Endothelial cell of umbilical vein (primary cell): ENCODE measurements at regions not wholly inside any gene's neighbourhood (a gene's known extent, or its start where the extent isn't known, plus 50 kb on each side); places are given as distances from the start of the nearest gene placed in this dataset.

Source experiments
- POLR2A ChIP-seq: IDR thresholded peaks from 2 replicates; pipeline ENCODE4 v1.6.1; 2012; ENCODE audit warnings: low read depth, mild to moderate bottlenecking, control low read depth, low read length
- POLR2AphosphoS5 ChIP-seq: IDR thresholded peaks from 2 replicates; pipeline ENCODE4 v1.6.1; 2012; ENCODE audit warnings: low read depth, mild to moderate bottlenecking, control low read depth, low read length, moderate library complexity; ENCODE audit not compliant: insufficient read depth
- TF ChIP-seq, protein P1 (sequence below), 2 donors: IDR thresholded peaks; 1 replicate in 1 of 2; 2 replicates in 1 of 2; pipeline ENCODE4 v1.5.1; 2011; ENCODE audit warnings: low read length in 2 of 2, mild to moderate bottlenecking in 2 of 2, moderate library complexity in 2 of 2, control low read depth in 1 of 2, inconsistent platforms in 1 of 2, low read depth in 1 of 2; ENCODE audit not compliant: insufficient read depth in 1 of 2; ENCODE audit errors: extremely low read depth in 1 of 2
- TF ChIP-seq, protein P2 (sequence below): IDR thresholded peaks from 2 replicates; pipeline ENCODE4 v1.6.1; 2011; ENCODE audit not compliant: insufficient read depth, insufficient read length

DNA sequence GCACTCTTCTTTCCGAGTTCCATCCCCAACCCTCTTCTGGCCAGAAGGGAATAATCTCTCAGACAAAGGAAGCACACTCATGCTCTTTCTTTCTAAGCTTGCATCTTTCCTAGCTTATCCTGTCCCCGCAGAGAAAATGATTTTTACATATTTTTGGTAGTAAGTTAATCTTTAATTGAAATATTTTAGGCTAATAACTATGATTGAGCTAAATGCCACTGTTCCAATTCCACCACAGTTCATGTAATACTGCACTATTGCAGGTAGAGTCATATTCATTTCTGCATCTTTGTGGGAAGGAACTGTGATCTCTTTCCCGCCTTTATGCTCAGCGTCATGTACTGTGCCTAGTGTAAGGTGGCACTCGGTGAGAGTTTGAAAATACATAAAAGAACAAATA, 158.9 kb upstream of the FOXG1 start:
- TF ChIP-seq, protein P1, sequence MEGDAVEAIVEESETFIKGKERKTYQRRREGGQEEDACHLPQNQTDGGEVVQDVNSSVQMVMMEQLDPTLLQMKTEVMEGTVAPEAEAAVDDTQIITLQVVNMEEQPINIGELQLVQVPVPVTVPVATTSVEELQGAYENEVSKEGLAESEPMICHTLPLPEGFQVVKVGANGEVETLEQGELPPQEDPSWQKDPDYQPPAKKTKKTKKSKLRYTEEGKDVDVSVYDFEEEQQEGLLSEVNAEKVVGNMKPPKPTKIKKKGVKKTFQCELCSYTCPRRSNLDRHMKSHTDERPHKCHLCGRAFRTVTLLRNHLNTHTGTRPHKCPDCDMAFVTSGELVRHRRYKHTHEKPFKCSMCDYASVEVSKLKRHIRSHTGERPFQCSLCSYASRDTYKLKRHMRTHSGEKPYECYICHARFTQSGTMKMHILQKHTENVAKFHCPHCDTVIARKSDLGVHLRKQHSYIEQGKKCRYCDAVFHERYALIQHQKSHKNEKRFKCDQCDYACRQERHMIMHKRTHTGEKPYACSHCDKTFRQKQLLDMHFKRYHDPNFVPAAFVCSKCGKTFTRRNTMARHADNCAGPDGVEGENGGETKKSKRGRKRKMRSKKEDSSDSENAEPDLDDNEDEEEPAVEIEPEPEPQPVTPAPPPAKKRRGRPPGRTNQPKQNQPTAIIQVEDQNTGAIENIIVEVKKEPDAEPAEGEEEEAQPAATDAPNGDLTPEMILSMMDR (IDR thresholded peaks at IDR 0.05; ENCODE audit: extremely low read depth in 1 of 2, insufficient read depth in 1 of 2, low read depth in 1 of 2, low read length in 2 of 2) = no peak
- TF ChIP-seq POLR2A = no peak
- TF ChIP-seq, protein P2, sequence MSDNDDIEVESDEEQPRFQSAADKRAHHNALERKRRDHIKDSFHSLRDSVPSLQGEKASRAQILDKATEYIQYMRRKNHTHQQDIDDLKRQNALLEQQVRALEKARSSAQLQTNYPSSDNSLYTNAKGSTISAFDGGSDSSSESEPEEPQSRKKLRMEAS = no peak
- no peak for TF ChIP-seq POLR2AphosphoS5
